ENCODE measurements at regions not wholly inside any gene's neighbourhood (a gene's known extent, or its start where the extent isn't known, plus 50 kb on each side); places are given as distances from the start of the nearest gene placed in this dataset.
"Not testable (repeated sequence)": the region's sequence is repeated elsewhere in the genome, so short reads cannot be mapped to it uniquely, and the experiment has no call there.

DNA sequence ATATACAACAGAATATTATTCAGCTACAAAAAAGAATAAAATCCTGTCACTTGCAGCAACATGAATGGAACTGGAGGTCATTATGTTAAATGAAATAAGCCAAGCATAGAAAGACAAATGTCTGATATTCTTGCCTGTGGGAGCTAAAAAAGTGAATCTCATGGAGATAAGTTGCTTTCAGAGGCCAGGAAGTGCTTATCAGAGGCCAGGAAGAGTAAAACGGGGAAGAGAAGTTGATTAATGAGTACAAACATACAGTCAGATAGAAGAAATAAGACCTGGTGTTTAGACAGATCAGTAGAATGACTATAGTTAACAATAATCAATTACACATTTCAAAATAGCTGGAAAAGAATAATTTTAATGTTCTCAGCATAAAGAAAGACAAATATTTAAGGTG is 54.4 kb upstream of the CPHXL start:
- DNase-seq, result no peak

DNA sequence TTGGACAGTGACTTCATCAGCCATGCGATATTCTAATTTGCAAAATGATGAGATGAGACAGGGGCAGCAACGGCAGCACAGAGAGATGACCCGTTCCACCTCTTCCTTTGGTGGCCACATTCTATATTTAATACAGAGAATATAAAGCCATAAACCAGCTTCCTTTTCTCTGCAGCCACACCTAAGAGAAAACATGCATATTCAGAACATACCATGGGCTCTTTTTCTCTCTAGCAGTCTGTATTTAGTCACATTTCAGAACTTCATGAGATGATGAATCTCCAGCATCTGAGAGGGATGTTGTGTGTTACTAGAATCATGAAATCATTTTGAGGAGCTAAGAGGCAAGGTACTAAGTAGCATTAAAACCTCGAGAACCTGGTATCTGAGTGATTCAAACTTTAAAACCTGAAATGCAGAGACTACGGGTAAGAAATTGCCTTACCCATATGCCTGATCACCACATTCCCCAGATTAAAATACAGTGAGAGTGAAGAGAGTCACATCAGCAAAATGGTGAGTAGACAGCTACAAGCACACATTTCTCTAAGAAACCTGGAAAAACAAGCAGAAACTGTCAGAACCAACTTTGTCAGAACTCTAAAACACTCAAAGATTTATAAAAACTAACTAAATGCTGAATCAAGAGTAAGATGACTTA is 55.5 kb upstream of the CPHXL start:
- no peak for DNase-seq

DNA sequence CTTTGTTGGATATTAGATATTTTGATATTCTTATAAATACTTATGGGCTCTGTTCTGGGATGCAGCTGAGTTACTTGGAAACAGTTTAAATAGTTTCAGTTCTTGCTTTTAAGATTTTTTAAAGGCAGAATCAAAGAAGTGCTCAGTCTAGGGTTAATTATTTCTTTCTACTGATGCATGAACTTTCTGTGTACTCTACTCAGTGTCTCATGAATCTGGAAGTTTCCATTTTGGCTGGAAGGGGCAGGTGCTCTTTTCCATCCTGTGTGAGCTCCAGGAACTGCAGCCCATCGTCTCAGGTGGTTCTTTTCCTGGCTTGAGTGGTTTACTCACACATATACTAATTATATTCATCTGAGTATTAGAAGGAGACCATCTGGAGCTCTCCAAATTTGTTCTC is 61.1 kb upstream of the CPHXL start:
- DNase-seq, result no peak

DNA sequence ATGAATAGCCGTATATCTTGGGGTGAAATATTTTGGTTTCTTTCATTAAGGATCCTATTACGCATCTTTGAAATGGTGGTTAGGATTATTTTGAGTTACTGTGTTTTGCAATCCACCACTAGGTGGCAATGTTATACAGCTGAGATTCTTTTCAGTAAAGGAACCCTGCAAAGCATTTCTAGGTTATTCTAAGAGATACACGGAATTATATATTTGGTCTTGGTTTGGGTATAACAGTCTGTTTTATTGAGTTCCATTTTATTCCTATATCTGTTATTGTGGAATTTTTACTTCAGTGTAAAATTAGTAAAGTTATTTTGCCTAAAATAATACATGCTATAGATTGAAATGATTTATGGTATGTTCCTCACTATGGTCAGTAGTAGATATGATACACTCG is 62.9 kb upstream of the CPHXL start:
- peak; percentile 43 to 44 for DNase-seq

DNA sequence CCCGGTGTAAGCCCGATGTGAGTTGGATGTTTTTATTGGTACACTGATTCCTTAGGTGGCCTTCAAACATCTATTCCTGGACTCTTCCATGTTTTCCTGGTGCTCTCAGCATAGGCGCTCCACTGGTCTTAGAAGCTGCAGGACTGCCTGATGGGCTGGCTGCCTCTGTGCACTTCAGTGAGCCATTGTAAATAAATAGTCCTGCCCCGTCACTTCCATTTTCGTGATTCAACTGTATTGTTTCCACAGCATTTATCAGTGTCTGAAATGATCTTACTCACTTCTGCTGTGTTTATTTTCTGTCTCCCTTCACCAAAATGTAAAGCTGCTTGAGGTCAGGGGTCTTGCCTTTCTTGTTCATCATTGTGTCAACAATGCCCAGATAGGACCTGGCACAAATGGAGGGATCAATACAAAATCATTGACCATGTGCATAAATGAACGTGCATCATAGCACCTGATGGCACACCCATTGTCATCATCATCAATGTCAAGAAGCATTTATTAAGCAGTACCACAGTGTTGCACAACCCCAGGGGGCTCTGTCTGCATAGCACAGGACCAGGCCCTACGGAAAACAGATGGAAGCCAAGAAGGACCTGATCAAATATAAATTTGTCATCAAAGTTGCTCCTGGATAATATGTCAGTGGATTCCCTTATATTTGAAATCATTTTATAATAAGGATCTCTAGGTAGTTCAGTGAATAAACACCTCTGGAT is 66.6 kb upstream of the CPHXL start:
- no peak for DNase-seq

DNA sequence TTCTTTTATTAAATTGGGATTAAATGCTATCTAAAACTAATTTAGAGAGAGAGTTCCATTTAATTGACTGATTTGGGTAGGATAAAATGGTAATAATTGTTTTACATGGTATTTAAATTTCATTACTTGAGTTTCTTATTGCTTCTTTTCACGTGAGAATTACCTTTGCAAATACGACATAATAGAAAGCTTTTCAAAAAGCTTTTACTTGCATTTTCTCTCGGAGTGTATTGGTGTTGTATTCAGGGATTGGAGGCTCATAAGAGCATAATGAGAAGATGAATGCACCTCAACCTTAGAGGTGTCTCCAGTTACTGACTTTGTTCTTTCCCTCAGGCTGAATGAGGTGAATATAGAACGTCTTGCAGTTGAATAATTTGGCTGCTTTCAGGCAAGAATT is 67.4 kb upstream of the CPHXL start:
- DNase-seq, result no peak

DNA sequence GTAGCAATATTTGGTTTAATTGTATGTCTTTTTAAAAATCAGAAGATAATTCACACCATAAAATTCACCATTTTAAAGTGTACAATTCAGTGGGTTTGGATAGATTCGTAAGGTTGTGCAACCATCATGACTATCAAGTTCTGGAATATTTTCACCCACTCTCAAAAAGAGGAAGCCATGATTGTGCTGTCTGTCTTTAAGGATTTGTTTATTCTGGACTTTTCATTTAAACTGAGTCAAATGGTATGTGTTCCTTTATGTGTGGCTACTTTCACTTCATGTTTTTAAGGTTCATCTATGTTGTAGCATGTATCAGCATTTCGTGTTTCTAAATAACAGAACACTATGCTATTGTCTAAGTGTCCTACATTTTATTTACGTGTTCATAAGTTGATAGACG is 68.1 kb upstream of the CPHXL start:
- no peak for DNase-seq

DNA sequence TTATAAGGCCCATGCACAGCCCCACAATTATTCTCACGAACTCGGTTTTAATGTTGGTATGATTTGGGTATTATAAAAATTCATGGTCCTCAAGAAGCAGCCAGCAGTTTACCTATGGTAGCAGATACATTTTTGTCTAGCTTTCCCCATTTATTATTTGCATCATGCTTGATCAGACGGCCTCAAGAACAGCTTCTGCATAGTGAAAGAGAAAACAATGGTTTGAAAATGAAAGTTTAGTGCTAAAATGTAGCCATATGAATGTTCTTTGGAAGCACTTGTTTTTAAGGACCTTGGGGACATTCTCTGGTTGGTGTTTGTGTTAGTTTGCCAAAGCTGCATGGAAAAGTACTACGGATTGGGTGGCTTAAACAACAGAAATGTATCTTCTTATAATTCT is 72.4 kb upstream of the CPHXL start:
- no peak for DNase-seq

DNA sequence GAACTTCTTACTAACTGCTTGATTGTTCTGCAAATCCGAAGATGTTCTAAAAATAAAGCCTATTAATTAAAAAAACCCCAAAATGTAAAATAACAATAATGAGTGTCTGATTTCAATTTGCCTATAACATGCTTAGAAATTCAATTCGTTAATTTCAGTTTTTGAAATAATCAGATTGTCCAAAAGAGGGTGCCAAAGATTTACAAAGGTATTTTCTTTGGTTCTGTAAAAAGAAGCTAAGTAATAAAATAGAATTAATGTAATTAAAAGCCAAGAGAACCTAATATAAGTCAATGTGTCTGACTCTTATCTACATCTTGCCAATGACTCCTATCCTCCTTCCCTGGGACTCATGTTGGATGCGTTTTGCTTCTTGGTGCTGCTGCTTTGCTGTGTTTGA is 75.0 kb upstream of the CPHXL start:
- DNase-seq, result peak in 1 of 2 experiments; percentile 1

DNA sequence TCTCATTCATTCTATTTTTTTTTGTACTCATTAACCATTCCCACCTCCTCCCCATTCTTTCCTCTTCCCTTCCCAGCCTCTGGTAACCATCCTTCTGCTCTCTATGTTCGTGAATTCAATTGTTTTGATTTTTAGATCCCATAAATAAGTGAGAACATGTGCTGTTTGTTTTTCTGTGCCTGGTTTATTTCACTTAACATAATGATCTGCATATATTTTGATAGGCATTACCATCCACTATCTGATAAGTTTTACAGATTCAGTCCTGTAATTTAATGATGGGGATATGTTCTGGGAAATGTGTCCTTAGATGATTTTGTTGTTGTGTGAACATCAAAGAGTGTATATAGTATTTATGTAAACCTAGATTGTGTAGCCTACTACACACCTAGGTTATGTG is 77.5 kb upstream of the CPHXL start:
- DNase-seq, result no peak

DNA sequence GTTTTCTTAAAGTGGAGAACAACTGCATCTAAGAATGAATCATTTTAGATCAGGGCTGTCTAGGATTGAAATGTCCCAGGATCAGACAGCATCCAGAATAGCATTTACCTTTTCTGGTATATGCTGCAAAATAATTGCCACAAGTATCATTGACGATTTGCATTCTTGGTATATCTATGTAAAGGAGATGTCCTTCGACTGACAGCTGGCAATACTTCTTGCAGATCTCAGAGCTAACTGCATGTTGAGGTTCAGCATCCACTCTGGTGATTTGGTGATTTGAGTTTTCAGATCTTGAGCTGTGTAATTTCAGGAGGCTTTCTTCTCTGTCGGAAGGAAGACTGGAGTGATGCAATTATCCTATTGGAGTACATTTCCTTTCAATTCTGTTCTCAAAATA is 78.1 kb upstream of the CPHXL start:
- DNase-seq, result no peak

DNA sequence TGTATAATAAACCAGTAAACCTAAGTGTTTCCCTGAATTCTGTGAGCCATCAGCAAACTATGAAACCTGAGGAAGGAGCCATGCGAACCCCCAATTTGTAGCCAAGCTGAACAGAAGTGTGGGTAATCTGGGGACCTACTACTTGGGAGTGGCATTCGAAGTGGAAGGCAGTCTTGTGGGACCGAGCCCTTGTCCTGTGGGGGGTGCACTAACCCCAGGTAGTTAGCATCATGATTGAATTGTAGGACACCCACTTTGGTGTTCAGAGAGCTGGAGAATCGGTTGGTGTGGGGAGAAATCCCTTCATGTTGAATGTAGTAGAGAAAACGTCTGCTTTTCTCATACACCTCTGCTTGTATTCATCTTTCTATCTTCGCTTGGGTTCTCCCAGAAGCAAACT is 79.7 kb upstream of the CPHXL start:
- DNase-seq, result no peak

DNA sequence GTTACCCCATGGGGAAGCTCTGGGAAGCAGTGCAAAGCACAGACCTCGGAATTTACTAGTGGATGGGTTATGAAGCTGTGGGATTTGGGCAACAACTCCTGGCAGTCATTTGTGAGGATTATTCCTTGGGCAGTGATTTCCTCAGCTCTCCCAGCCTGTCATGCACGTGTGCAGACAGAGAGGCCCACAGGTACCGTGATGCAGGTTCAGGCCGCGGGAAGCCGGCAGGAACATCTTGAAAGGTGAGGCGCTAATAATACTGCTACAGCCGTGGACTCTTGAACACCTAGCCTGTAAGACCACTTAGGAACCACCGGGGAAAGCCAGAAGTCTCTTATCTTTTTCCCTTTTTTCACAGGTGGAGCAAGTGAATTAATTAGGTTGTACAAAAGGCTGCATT is 80.2 kb upstream of the CPHXL start:
- DNase-seq, result no peak

DNA sequence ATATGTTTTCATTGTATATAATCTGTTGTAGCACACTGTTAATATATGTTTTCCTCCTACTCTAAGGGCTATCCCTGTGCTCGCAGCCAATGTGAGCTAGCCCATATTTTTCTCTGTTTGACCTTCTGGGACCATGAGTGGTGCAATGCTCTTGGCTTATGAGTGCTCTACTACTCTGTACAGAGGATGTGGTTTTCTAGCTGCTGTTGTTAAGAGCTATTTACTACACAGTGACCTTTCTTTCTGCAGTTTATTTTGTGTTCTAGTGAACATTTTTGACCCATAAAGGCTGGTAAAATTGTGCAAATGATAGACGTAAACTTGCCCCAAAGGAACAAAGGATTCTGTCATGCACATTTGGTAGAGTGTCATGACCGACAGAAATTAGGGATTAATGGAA is 84.1 kb upstream of the CPHXL start:
- no peak for DNase-seq

DNA sequence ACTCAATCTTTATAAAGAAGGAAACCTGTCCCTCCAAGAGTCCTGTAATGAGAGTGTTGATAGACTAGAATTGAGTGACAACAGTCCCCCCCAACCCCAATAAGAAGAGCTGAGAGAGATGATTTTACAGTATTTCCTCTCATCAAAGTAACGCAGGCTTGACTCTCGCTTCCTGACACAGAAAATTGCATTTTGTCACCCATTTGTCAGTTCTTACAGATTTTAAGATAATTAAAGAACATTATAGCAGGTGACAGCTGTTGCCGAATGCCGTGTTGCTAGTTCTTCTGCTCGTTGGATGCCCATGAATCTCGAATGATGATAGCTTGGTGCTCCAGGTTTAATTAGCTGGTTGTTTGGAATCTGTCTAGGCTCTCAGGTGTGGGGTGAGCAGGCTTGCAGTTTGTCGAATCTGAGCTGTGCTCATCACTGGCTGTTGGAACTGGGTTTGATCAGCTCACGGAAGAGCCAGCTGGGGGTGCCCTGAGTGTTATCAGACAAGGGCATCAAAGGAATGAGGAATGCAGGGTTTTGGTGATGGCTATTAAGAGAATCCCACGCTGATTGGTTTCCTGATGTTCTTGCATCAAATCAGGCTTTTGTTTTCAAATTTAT is 84.8 kb upstream of the CPHXL start:
- DNase-seq, result no peak

DNA sequence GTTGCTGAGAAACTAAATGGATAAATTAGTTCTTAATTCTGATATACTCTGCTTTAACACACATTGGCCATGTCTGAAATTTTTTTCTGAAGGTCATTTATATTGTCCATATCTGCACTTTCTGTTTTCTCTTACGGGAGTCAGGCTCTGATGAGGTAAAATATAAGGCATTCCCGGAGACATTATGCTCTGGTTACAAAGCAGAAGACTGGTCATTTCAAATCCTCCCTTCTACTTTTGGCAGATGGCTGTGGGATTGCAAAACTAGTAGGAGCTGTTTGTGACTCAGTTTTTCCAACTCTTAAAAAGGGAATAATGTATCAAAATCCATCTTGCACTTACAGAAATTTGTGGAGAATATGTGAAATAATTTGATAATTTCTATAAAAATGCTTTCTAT is 92.2 kb upstream of the CPHXL start:
- DNase-seq, result no peak

DNA sequence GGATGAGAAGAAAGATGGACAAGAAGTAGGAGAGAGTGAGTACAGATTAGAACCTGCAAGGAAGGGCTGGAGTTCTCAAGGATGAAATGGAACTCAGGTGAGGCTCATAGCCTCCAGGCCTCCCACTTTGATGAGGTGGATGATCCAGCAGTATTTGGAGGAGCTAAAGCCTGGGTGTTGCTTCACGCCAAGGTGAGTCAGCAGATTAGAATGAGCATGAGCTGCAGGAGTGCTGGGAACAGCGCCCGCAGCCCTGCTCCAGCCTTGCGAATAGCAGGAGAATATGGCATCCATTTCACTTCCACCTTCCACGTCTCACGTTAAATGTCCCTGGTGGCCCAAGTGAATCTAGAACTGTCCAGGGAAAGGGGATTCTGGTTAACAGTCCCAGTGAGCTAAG is 94.4 kb upstream of the CPHXL start:
- no peak for DNase-seq

DNA sequence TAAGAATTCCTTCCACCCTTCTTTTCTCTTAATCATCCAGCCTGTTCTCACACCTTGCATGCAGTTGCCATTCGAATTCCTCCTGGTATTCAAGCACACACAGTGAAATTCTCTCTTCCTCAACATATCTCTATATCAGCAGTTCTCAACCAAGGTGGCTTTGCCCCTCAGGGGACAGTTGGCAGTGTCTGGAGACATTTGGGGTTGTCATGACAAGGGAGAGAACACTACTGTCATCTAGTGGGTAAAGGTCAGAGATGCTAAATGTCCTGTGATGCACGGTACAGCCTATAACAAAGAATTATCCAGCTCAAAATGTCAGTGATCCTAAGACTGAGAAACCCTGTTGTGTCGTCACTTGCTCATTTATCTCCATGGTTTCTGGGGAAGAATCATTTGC is 94.8 kb upstream of the CPHXL start:
- no peak for DNase-seq

DNA sequence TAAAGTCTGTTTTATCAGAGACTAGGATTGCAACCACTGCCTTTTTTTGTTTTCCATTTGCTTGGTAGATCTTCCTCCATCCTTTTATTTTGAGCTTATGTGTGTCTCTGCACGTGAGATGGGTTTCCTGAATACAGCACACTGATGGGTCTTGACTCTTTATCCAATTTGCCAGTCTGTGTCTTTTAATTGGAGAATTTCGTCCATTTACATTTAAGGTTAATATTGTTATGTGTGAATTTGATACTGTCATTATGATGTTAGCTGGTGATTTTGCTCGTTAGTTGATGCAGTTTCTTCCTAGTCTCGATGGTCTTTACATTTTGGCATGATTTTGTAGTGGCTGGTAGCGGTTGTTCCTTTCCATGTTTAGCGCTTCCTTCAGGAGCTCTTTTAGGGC is 99.5 kb upstream of the CPHXL start:
- DNase-seq, result not testable (repeated sequence)

DNA sequence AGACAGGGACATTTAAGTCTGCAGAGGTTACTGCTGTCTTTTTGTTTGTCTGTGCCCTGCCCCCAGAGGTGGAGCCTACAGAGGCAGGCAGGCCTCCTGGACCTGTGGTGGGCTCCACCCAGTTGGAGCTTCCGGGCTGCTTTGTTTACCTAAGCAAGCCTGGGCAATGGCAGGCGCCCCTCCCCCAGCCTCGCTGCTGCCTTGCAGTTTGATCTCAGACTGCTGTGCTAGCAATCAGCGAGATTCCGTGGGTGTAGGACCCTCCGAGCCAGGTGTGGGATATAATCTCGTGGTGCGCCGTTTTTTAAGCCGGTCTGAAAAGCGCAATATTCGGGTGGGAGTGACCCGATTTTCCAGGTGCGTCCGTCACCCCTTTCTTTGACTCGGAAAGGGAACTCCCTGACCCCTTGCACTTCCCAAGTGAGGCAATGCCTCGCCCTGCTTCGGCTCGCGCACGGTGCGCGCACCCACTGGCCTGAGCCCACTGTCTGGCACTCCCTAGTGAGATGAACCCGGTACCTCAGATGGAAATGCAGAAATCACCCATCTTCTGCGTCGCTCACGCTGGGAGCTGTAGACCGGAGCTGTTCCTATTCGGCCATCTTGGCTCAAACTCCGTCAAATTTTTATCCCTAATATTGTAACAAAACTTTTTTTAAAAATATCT is 101.2 kb upstream of the CPHXL start:
- DNase-seq, result not testable (repeated sequence)

DNA sequence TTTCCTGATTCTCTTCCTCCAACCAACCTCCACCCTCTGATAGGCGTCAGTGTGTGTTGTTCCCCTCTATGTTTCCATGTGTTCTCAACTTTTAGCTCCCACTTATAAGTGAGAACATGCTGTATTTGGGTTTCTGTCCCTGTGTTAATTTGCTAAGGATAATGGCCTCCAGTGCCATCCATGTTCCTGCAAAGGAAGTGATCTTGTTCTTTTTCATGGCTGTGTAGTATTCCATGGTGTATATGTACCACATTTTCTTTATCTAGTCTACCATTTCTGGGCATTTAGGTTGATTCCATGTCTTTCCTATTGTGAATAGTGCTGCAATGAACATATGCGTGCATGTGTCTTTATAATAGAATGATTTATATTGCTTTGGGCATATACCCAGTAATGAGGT is 107.1 kb upstream of the CPHXL start:
- not testable (repeated sequence) for DNase-seq

DNA sequence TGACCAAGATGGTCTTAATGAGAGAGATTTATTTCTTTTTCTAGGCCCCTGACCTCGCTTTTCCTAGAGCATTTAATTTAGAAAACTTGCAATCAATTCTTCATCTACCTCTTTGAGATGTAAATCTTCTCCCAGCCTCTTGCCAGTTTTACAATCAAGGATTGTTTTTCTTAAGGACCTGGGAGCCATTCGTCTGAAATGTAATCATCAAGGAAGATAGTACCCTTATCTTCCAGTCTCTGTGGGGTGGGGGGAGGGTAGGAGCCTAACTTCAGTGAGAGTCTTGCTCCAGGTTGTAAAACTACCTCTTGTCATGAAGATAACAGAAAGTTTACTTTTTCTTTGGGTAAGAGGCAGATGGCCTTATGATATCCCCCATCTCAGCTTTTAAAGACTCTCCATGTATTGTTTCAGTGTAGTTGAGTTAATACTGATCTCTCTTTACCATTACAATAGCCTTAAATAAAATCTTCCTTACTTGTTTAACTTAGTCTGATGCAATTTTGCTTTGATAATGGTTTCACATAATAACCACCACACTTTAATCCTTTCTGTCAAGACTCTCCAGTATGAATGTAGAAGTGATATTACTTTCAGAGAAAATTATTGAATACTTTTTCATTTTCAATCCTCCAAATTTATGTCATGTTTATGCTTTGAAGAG is 110.2 kb upstream of the CPHXL start:
- no peak for DNase-seq

DNA sequence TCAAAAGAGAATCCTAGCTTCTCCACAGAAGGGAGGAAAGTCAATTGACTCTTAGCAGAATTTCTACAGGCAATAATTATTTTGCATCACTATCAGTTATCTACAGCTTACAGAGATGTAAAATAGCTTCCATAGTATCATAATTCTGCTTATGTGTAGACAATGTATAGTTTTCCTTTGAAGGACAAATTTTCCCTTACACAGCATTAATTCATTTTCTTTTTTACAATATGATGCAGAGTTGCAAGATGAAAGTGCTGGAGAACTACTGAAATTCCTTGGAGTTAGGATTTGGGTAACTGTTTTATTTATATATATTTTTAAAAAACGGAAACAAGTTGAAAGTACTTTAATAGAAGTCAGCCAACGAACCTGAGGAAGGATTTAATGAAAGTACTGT is 111.0 kb upstream of the CPHXL start:
- no peak for DNase-seq

DNA sequence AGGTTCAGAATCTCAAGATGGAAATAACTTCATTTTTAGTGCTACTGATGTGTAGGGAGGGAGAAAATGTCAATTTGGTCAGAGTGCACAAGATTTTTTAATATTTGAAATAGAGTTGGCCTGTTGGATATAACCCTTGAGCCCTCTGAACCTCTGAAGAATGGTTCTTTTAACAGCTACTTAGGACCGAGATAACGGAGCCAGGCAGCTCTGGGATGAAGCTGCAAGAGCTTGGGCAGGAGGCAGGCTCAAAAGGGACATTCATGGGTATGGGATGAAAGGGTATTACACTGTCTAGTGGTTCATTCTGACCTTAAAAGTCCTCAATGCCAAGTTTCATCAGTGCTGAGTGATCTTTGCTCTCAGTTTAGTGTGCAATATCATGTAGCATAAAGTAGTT is 111.4 kb upstream of the CPHXL start:
- DNase-seq, result no peak
